ENCODE measurements at regions not wholly inside any gene's neighbourhood (a gene's known extent, or its start where the extent isn't known, plus 50 kb on each side); places are given as distances from the start of the nearest gene placed in this dataset.

DNA sequence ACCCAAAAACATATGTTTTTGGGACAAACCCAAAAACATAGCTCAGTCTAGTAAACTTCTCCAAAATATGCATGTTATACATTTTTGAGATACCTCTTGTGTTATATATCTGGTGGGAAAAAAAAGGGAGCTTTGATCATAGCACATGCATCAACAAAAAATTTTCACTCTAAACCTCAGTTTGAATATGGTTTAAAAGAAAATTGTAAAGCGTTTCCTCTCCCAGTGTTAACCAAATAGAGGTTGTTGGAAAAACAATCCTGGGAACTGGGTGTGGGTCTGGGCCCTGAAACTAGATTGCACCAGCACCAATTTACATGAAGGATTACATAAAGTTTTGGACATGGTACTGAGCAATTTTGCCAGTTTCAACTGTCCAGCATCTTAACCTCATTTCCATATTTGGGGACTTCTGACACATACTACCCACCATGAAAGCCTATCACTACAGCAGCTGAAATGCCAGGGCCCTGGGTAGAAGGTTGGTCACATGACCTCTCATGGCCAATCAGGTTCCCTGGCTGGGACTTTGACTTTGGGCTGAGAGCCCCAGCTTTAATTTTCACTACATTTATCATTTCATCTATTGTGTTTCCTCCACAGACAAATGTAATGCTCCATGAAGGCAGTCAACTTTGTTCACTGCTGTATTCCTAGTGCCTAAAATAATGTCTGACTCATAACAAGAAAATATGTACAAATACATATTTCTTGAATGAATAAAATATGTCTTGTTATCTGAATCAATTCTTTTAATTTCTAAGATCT is 150.7 kb downstream of the SETD4 start:
- H4K20me1 ChIP-seq (ENCODE audit: control insufficient read depth, insufficient read depth, insufficient read length): no peaks in the 10 kb centered on the region
- H3K4me3 Mint-ChIP-seq: no peak overlapping the region
- no peak overlapping the region for H3K18ac ChIP-seq (ENCODE audit: insufficient read length, low read depth, low read length)
- no peaks in the 10 kb centered on the region for H3K79me2 ChIP-seq (ENCODE audit: insufficient read depth, low read length)
- H3K4me1 ChIP-seq (ENCODE audit: insufficient read depth, low read length): no peaks in the 10 kb centered on the region
- WGBS (ENCODE audit: extremely low coverage, insufficient read length, low lambda C conversion rate): no CpG with 5 or more reads among the region's 1 CpG
- H3K23me2 ChIP-seq (ENCODE audit: insufficient read length, low read depth, low read length, poor library complexity, severe bottlenecking): no peaks in the 10 kb centered on the region
- no peak overlapping the region for H3K14ac ChIP-seq (ENCODE audit: insufficient read depth, low read length)
- TF ChIP-seq, protein P1, sequence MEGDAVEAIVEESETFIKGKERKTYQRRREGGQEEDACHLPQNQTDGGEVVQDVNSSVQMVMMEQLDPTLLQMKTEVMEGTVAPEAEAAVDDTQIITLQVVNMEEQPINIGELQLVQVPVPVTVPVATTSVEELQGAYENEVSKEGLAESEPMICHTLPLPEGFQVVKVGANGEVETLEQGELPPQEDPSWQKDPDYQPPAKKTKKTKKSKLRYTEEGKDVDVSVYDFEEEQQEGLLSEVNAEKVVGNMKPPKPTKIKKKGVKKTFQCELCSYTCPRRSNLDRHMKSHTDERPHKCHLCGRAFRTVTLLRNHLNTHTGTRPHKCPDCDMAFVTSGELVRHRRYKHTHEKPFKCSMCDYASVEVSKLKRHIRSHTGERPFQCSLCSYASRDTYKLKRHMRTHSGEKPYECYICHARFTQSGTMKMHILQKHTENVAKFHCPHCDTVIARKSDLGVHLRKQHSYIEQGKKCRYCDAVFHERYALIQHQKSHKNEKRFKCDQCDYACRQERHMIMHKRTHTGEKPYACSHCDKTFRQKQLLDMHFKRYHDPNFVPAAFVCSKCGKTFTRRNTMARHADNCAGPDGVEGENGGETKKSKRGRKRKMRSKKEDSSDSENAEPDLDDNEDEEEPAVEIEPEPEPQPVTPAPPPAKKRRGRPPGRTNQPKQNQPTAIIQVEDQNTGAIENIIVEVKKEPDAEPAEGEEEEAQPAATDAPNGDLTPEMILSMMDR (conservative IDR thresholded peaks at IDR 0.05): no peak
- H3K36me3 Mint-ChIP-seq (ENCODE audit: insufficient read depth in 1 of 3, low read depth in 3 of 3): peaks cover 0 to 9% (median 3%) of the 10 kb centered on the region in 3 experiments; a peak in 2 of 7 replicates
- H2AFZ ChIP-seq (ENCODE audit: low read length): no peak overlapping the region
- H4K8ac ChIP-seq (replicated peaks; ENCODE audit: insufficient read length, low read depth, low read length): no peak overlapping the region
- no peak overlapping the region for H2BK5ac ChIP-seq (ENCODE audit: insufficient read length, low read length)
- no peak overlapping the region for H3T11ph ChIP-seq (ENCODE audit: low read length)
- H2BK20ac ChIP-seq (ENCODE audit: low read depth, low read length, poor library complexity, severe bottlenecking): no peak overlapping the region
- no peak overlapping the region for H3K9ac ChIP-seq (ENCODE audit: extremely low read depth, insufficient read length, low read length)
- H2BK12ac ChIP-seq (ENCODE audit: insufficient read length, low read depth, low read length): no peak overlapping the region
- H3K23ac ChIP-seq (ENCODE audit: insufficient read length, low read depth, low read length): no peak overlapping the region
- H2AK5ac ChIP-seq (ENCODE audit: insufficient read length, low read length): no peak overlapping the region
- no peak overlapping the region for H3K56ac ChIP-seq (ENCODE audit: insufficient read length, low read depth, low read length)
- H3K9me3 Mint-ChIP-seq: peaks cover 2 to 3% of the 10 kb centered on the region in 2 experiments; a peak in 1 of 5 replicates
- no peaks in the 10 kb centered on the region for H3K27me3 ChIP-seq (ENCODE audit: insufficient read depth, low read length)
- no peaks in the 10 kb centered on the region for H3K9me3 ChIP-seq (ENCODE audit: control insufficient read depth, low read depth, low read length)
- H3K27ac Mint-ChIP-seq: no peak overlapping the region
- H4K5ac ChIP-seq (ENCODE audit: insufficient read length, low read depth, low read length): no peak overlapping the region
- H4K91ac ChIP-seq (ENCODE audit: insufficient read length, low read depth, low read length): no peak overlapping the region
- peaks cover 22 to 33% of the 10 kb centered on the region in 2 experiments for H3K4me1 Mint-ChIP-seq
- no peak overlapping the region for H3K27ac ChIP-seq (ENCODE audit: insufficient read length, low read depth, low read length)
- no peak overlapping the region for H2BK15ac ChIP-seq (ENCODE audit: low read depth, low read length)
- H3K4ac ChIP-seq (ENCODE audit: low read depth, low read length): no peak overlapping the region
- no peak for DNase-seq
- H2BK120ac ChIP-seq (ENCODE audit: low read depth, low read length, poor library complexity, severe bottlenecking): no peak overlapping the region
- no peak overlapping the region for H3K4me2 ChIP-seq (ENCODE audit: insufficient read depth, insufficient read length, low read length)
- H3K27me3 Mint-ChIP-seq (ENCODE audit: low read depth): no peaks in the 10 kb centered on the region
- no peaks in the 10 kb centered on the region for H3K79me1 ChIP-seq (ENCODE audit: insufficient read depth, low read depth, low read length, poor library complexity, severe bottlenecking)

Measured in H9 (cell line).